H1 (cell line): ENCODE measurements at regions not wholly inside any gene's neighbourhood (a gene's known extent, or its start where the extent isn't known, plus 50 kb on each side); places are given as distances from the start of the nearest gene placed in this dataset.

Experiments
- CTCF ChIA-PET: fragments of 300-600 bp; sonication (Branson Sonifier 250); formaldehyde crosslinking; loops from one replicate; lab custom pipeline; 2021; ENCODE audit not compliant: partially characterized antibody; lab: Charles Lee
- POLR2A ChIA-PET: fragments of 300-600 bp; sonication (Branson Sonifier 250); formaldehyde crosslinking; loops from one replicate; lab custom pipeline; 2021; ENCODE audit warnings: inconsistent platforms; ENCODE audit not compliant: partially characterized antibody; lab: Charles Lee
- DNase-seq, 2 experiments: peaks; one replicate each; pipeline versions ENCODE4 v3.0.0 to v3.0.0-alpha.2; 2010 to 2022; ENCODE audit warnings: low spot score in 2 of 2, low read depth in 1 of 2, mixed read lengths in 1 of 2
- FAIRE-seq: peaks from 2 replicates; lab custom pipeline; 2011; peaks lifted over from hg19 to GRCh38; lab: Jason Lieb, UNC
- H2AFZ ChIP-seq: 2 replicates; pipeline ENCODE4 v1.8.1; 2012; ENCODE audit warnings: low read length, inconsistent platforms
- H2AK5ac ChIP-seq: 2 replicates; pipeline ENCODE4 v1.6.1; 2013; ENCODE audit warnings: low read depth, low read length
- H2BK120ac ChIP-seq: replicated peaks from 2 replicates; pipeline ENCODE3; 2013; ENCODE audit warnings: low read depth, low read length, inconsistent platforms
- H2BK12ac ChIP-seq: 2 replicates; pipeline ENCODE4 v1.6.1; 2013; ENCODE audit warnings: low read depth, low read length
- H2BK15ac ChIP-seq: 2 replicates; pipeline ENCODE4 v1.6.1; 2013; ENCODE audit warnings: low read length
- H2BK20ac ChIP-seq: 2 replicates; pipeline ENCODE4 v1.6.1; 2013; ENCODE audit warnings: low read length
- H2BK5ac ChIP-seq: 2 replicates; pipeline ENCODE4 v1.6.1; 2013; ENCODE audit warnings: low read depth, low read length
- H3K14ac ChIP-seq: 2 replicates; pipeline ENCODE4 v1.6.1; 2013; ENCODE audit warnings: inconsistent platforms; ENCODE audit not compliant: insufficient read length
- H3K18ac ChIP-seq: 2 replicates; pipeline ENCODE4 v1.6.1; 2013; ENCODE audit warnings: low read length; ENCODE audit errors: extremely low read depth
- H3K23ac ChIP-seq: 2 replicates; pipeline ENCODE4 v1.6.1; 2013; ENCODE audit warnings: inconsistent platforms; ENCODE audit not compliant: insufficient read length
- H3K23me2 ChIP-seq: 2 replicates; pipeline ENCODE4 v1.6.1; 2013; ENCODE audit warnings: low read depth, low read length
- H3K27ac ChIP-seq: 2 replicates; pipeline ENCODE4 v1.6.1; 2011; ENCODE audit warnings: low read depth, low read length, inconsistent platforms
- H3K27me3 ChIP-seq, 4 experiments: replicated peaks in 1 of 4; 1 replicate in 1 of 4; 2 replicates in 3 of 4; pipeline versions ENCODE4 v1.6.1 to v1.8.1; 2011 to 2013; ENCODE audit warnings: low read length in 3 of 4, mild to moderate bottlenecking in 3 of 4, inconsistent platforms in 2 of 4, mixed read lengths in 2 of 4, moderate library complexity in 1 of 4; ENCODE audit not compliant: control insufficient read depth in 3 of 4, insufficient read depth in 3 of 4; ENCODE audit errors: extremely low read depth in 1 of 4
- H3K36me3 ChIP-seq, 4 experiments: 2 replicates each; pipeline versions ENCODE4 v1.6.1 to v1.8.1; 2011 to 2013; ENCODE audit warnings: mild to moderate bottlenecking in 4 of 4, low read length in 3 of 4, moderate library complexity in 2 of 4, control low read depth in 1 of 4, inconsistent platforms in 1 of 4; ENCODE audit not compliant: insufficient read depth in 4 of 4, control insufficient read depth in 2 of 4
- H3K4ac ChIP-seq: replicated peaks from 2 replicates; pipeline ENCODE3; 2013; ENCODE audit warnings: low read length, low read depth, mixed read lengths, inconsistent platforms; ENCODE audit not compliant: insufficient read length
- H3K4me1 ChIP-seq, 4 experiments: replicated peaks in 1 of 4; 1 replicate in 1 of 4; 2 replicates in 3 of 4; pipeline versions ENCODE4 v1.6.1 to v1.8.1; 2011 to 2013; ENCODE audit warnings: low read length in 3 of 4, inconsistent platforms in 2 of 4, mixed read lengths in 1 of 4; ENCODE audit not compliant: insufficient read depth in 4 of 4, control insufficient read depth in 3 of 4
- H3K4me2 ChIP-seq, 2 experiments: 2 replicates each; pipeline versions ENCODE4 v1.6.1 to v1.8.1; 2011 to 2013; ENCODE audit warnings: low read depth in 2 of 2, low read length in 2 of 2, control low read depth in 1 of 2, inconsistent platforms in 1 of 2, mild to moderate bottlenecking in 1 of 2; ENCODE audit not compliant: insufficient read depth in 1 of 2
- H3K4me3 ChIP-seq, 4 experiments: fragments of 200-600, 300-600 bp in 1 of 4; sonication (generic), shearing (Covaris generic), sonication (Bioruptor Twin) in 1 of 4; 2 replicates each; pipeline versions ENCODE4 v1.5.1 to v1.8.1; 2011 to 2016; ENCODE audit warnings: low read length in 4 of 4, low read depth in 3 of 4, control low read depth in 2 of 4, inconsistent platforms in 2 of 4, mild to moderate bottlenecking in 2 of 4, mixed read lengths in 1 of 4, moderate library complexity in 1 of 4; ENCODE audit not compliant: insufficient read depth in 2 of 4; ENCODE audit errors: extremely low read depth in 1 of 4
- H3K56ac ChIP-seq: replicated peaks from 2 replicates; pipeline ENCODE3; 2013; ENCODE audit warnings: low read depth, mild to moderate bottlenecking, mixed read lengths, low read length, inconsistent platforms; ENCODE audit not compliant: insufficient read length
- H3K79me1 ChIP-seq: 2 replicates; pipeline ENCODE4 v1.6.1; 2013; ENCODE audit warnings: low read depth, low read length, control low read depth
- H3K79me2 ChIP-seq, 2 experiments: 2 replicates each; pipeline versions ENCODE4 v1.6.1 to v1.8.1; 2012 to 2013; ENCODE audit warnings: low read length in 2 of 2, mild to moderate bottlenecking in 2 of 2, inconsistent platforms in 1 of 2; ENCODE audit not compliant: insufficient read depth in 2 of 2, control insufficient read depth in 1 of 2
- H3K9ac ChIP-seq, 4 experiments: replicated peaks in 1 of 4; 1 replicate in 1 of 4; 2 replicates in 3 of 4; pipeline versions ENCODE4 v1.6.1 to v1.8.1; 2011 to 2013; ENCODE audit warnings: low read depth in 3 of 4, low read length in 3 of 4, control low read depth in 2 of 4, mild to moderate bottlenecking in 2 of 4, moderate library complexity in 2 of 4, inconsistent platforms in 1 of 4; ENCODE audit errors: extremely low read depth in 1 of 4
- H3K9me3 ChIP-seq, 2 experiments: 2 replicates each; pipeline versions ENCODE4 v1.6.1 to v1.8.1; 2012 to 2013; ENCODE audit warnings: mild to moderate bottlenecking in 2 of 2, moderate library complexity in 2 of 2, control low read depth in 1 of 2, inconsistent platforms in 1 of 2, low read depth in 1 of 2, low read length in 1 of 2, mixed read lengths in 1 of 2; ENCODE audit not compliant: insufficient read depth in 2 of 2
- H4K20me1 ChIP-seq, 2 experiments: replicated peaks in 1 of 2; 2 replicates each; pipeline versions ENCODE3 to v1.8.1; 2011 to 2013; ENCODE audit warnings: inconsistent platforms in 2 of 2, low read length in 2 of 2, mild to moderate bottlenecking in 1 of 2; ENCODE audit not compliant: insufficient read depth in 2 of 2, control insufficient read depth in 1 of 2
- H4K5ac ChIP-seq: 2 replicates; pipeline ENCODE4 v1.6.1; 2013; ENCODE audit warnings: low read length, low read depth, mixed read lengths, inconsistent platforms; ENCODE audit not compliant: insufficient read length
- H4K8ac ChIP-seq: 2 replicates; pipeline ENCODE4 v1.8.0; 2013; ENCODE audit warnings: mild to moderate bottlenecking, moderate library complexity, low read length, inconsistent platforms; ENCODE audit not compliant: insufficient read depth; ENCODE audit errors: extremely low read depth
- H4K91ac ChIP-seq: replicated peaks from 2 replicates; pipeline ENCODE3; 2013; ENCODE audit warnings: low read length, mixed read lengths, inconsistent platforms; ENCODE audit not compliant: insufficient read length
- WGBS, 2 experiments: shearing (Covaris generic) in 1 of 2; methylation state at CpG; one replicate each; pipeline versions ENCODE4 v1.1.6 to v1.1.7; 2013 to 2015; ENCODE audit warnings: low lambda C conversion rate in 2 of 2, mixed read lengths in 2 of 2, inconsistent platforms in 1 of 2, low coverage in 1 of 2, missing lambda C conversion rate in 1 of 2; ENCODE audit not compliant: insufficient replicate concordance in 2 of 2, insufficient coverage in 1 of 2, insufficient read length in 1 of 2; ENCODE audit errors: extremely low coverage in 1 of 2, missing lambda C conversion rate in 1 of 2; 5-methylcytosine and 5-hydroxymethylcytosine counted together
- TF ChIP-seq, protein P1 (sequence below): fragments of 300-600 bp; sonication (generic); IDR thresholded peaks from 2 replicates; pipeline ENCODE4 v1.7.1; 2012; ENCODE audit warnings: low read length, moderate library complexity, mild to moderate bottlenecking, inconsistent platforms; ENCODE audit not compliant: insufficient replicate concordance

DNA sequence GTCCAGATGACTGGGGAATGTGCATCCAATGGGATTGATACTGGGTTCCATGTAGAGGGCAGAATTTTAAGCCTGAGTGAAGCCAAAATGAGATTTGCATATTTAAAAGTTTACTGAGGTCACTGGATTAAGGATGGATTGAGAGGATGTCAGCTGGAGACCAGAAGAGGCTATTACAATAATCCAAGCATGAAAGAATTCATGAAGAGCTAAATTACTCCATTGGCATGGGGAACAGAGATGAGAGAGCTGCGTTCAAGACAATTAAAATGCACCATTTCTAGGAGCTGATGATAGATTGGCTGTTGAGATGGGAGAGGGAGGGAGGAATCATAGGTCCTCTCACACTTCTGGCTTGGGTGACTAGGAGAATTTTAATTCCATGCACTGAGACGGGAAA, 158.5 kb downstream of the JCAD start:
- Histone ChIP-seq H2AK5ac (no peak overlapping the region), H3K4me1 (no peaks in the 10 kb centered on the region), H3K4me2 (no peak overlapping the region), H3K14ac (no peak overlapping the region), H3K36me3 (no peaks in the 10 kb centered on the region), H3K79me1 (no peaks in the 10 kb centered on the region), H2BK15ac (no peak overlapping the region), H4K20me1 (no peaks in the 10 kb centered on the region), H3K27me3 (no peaks in the 10 kb centered on the region), H4K91ac (no peak overlapping the region), H2BK120ac (no peak overlapping the region), H2BK5ac (no peak overlapping the region), H3K18ac (no peak overlapping the region), H3K4ac (no peak overlapping the region), H3K9me3 (no peaks in the 10 kb centered on the region), H4K8ac (no peak overlapping the region), H2BK12ac (no peak overlapping the region), H2BK20ac (no peak overlapping the region), H3K9ac (no peak overlapping the region), H2AFZ (no peak overlapping the region), H3K79me2 (no peaks in the 10 kb centered on the region), H3K4me3 (no peak overlapping the region), H4K5ac (no peak overlapping the region), H3K56ac (no peak overlapping the region), H3K23ac (no peak overlapping the region), H3K23me2 (no peaks in the 10 kb centered on the region), H3K27ac (no peak overlapping the region)
- ChIA-PET POLR2A (no interaction called here), CTCF (no interaction called here)
- 59% methylated on average over 2 of the region's 2 CpGs; no CpG with 5 or more reads in 1 of the 2 experiments for WGBS, 2 experiments
- FAIRE-seq, result no peak
- no peak for DNase-seq
- TF ChIP-seq, protein P1, sequence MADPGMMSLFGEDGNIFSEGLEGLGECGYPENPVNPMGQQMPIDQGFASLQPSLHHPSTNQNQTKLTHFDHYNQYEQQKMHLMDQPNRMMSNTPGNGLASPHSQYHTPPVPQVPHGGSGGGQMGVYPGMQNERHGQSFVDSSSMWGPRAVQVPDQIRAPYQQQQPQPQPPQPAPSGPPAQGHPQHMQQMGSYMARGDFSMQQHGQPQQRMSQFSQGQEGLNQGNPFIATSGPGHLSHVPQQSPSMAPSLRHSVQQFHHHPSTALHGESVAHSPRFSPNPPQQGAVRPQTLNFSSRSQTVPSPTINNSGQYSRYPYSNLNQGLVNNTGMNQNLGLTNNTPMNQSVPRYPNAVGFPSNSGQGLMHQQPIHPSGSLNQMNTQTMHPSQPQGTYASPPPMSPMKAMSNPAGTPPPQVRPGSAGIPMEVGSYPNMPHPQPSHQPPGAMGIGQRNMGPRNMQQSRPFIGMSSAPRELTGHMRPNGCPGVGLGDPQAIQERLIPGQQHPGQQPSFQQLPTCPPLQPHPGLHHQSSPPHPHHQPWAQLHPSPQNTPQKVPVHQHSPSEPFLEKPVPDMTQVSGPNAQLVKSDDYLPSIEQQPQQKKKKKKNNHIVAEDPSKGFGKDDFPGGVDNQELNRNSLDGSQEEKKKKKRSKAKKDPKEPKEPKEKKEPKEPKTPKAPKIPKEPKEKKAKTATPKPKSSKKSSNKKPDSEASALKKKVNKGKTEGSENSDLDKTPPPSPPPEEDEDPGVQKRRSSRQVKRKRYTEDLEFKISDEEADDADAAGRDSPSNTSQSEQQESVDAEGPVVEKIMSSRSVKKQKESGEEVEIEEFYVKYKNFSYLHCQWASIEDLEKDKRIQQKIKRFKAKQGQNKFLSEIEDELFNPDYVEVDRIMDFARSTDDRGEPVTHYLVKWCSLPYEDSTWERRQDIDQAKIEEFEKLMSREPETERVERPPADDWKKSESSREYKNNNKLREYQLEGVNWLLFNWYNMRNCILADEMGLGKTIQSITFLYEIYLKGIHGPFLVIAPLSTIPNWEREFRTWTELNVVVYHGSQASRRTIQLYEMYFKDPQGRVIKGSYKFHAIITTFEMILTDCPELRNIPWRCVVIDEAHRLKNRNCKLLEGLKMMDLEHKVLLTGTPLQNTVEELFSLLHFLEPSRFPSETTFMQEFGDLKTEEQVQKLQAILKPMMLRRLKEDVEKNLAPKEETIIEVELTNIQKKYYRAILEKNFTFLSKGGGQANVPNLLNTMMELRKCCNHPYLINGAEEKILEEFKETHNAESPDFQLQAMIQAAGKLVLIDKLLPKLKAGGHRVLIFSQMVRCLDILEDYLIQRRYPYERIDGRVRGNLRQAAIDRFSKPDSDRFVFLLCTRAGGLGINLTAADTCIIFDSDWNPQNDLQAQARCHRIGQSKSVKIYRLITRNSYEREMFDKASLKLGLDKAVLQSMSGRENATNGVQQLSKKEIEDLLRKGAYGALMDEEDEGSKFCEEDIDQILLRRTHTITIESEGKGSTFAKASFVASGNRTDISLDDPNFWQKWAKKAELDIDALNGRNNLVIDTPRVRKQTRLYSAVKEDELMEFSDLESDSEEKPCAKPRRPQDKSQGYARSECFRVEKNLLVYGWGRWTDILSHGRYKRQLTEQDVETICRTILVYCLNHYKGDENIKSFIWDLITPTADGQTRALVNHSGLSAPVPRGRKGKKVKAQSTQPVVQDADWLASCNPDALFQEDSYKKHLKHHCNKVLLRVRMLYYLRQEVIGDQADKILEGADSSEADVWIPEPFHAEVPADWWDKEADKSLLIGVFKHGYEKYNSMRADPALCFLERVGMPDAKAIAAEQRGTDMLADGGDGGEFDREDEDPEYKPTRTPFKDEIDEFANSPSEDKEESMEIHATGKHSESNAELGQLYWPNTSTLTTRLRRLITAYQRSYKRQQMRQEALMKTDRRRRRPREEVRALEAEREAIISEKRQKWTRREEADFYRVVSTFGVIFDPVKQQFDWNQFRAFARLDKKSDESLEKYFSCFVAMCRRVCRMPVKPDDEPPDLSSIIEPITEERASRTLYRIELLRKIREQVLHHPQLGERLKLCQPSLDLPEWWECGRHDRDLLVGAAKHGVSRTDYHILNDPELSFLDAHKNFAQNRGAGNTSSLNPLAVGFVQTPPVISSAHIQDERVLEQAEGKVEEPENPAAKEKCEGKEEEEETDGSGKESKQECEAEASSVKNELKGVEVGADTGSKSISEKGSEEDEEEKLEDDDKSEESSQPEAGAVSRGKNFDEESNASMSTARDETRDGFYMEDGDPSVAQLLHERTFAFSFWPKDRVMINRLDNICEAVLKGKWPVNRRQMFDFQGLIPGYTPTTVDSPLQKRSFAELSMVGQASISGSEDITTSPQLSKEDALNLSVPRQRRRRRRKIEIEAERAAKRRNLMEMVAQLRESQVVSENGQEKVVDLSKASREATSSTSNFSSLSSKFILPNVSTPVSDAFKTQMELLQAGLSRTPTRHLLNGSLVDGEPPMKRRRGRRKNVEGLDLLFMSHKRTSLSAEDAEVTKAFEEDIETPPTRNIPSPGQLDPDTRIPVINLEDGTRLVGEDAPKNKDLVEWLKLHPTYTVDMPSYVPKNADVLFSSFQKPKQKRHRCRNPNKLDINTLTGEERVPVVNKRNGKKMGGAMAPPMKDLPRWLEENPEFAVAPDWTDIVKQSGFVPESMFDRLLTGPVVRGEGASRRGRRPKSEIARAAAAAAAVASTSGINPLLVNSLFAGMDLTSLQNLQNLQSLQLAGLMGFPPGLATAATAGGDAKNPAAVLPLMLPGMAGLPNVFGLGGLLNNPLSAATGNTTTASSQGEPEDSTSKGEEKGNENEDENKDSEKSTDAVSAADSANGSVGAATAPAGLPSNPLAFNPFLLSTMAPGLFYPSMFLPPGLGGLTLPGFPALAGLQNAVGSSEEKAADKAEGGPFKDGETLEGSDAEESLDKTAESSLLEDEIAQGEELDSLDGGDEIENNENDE, result no peak
